ENCODE measurements at regions not wholly inside any gene's neighbourhood (a gene's known extent, or its start where the extent isn't known, plus 50 kb on each side); places are given as distances from the start of the nearest gene placed in this dataset.
A peak's percentile ranks its signal among the peaks of the same experiment; 100 is the strongest.

- Histone ChIP-seq H4K20me1 (replicated peaks; ENCODE audit: control insufficient read depth, extremely low read depth, insufficient read depth, low read length) (no peaks in the 10 kb centered on the region), H3K36me3 (ENCODE audit: control insufficient read depth in 2 of 2, extremely low read depth in 1 of 2, insufficient read depth in 2 of 2, low read length in 2 of 2) (no peaks in the 10 kb centered on the region), H3K4me1 (ENCODE audit: control insufficient read depth, extremely low read depth, insufficient read depth, low read length) (no peaks in the 10 kb centered on the region), H2AFZ (ENCODE audit: low read depth, low read length) (no peak overlapping the region), H3K27ac (ENCODE audit: insufficient read depth, low read depth, low read length) (no peak overlapping the region), H3K9ac (replicated peaks; ENCODE audit: extremely low read depth, insufficient read depth, low read length) (no peak overlapping the region), H3K4me3 (replicated peaks in 1 of 3; ENCODE audit: insufficient read depth in 1 of 3, low read depth in 1 of 3, low read length in 3 of 3) (no peak overlapping the region), H3K4me2 (ENCODE audit: insufficient read depth, low read length) (no peak overlapping the region), H3K79me2 (ENCODE audit: control insufficient read depth, insufficient read depth, low read length) (no peaks in the 10 kb centered on the region), H3K9me1 (replicated peaks; ENCODE audit: control insufficient read depth, extremely low read depth, insufficient read depth, low read length) (no peaks in the 10 kb centered on the region), H3K27me3 (ENCODE audit: control insufficient read depth in 2 of 2, insufficient read depth in 2 of 2, low read length in 2 of 2) (no peaks in the 10 kb centered on the region), H3K9me3 (replicated peaks; ENCODE audit: control insufficient read depth, insufficient read depth, low read length) (no peaks in the 10 kb centered on the region)
- intact Hi-C loops (cut with micrococcal nuclease), result no loop called here
- FAIRE-seq (peak; percentile 63), DNase-seq (ENCODE audit: low read depth, low spot score) (no peak)
- no TSS peak for BruUV-seq (replicated peaks)
- dilution Hi-C loops (cut with MboI; ENCODE audit: extremely low pct_ligation_motif_present, low sequenced_read_pairs), result no loop called here
- POLR2A ChIA-PET, result no interaction called here
- TF ChIP-seq FOS (IDR thresholded peaks at IDR 0.05; ENCODE audit: borderline replicate concordance, insufficient read depth, low read length), result no peak
- no peak for TF ChIP-seq MAX (IDR thresholded peaks at IDR 0.05; ENCODE audit: insufficient read depth, insufficient read length)
- no peak for TF ChIP-seq POLR2A (IDR thresholded peaks at IDR 0.05; ENCODE audit: low read depth, low read length)
- TF ChIP-seq MYC (IDR thresholded peaks at IDR 0.05; ENCODE audit: low read depth, low read length), result no peak
- TF ChIP-seq JUN (IDR thresholded peaks at IDR 0.05; ENCODE audit: borderline replicate concordance, insufficient read depth, insufficient read length, low read depth), result no peak
- CTCF ChIA-PET, result no interaction called here
Observed at GRCh38 chr2:55811048-55811447, 112.5 kb downstream of the EFEMP1 start.

- Histone ChIP-seq H3K27me3 (ENCODE audit: control insufficient read depth in 2 of 2, insufficient read depth in 2 of 2, low read length in 2 of 2) (no peaks in the 10 kb centered on the region), H3K79me2 (ENCODE audit: control insufficient read depth, insufficient read depth, low read length) (no peaks in the 10 kb centered on the region), H3K4me2 (ENCODE audit: insufficient read depth, low read length) (no peak overlapping the region), H3K4me1 (ENCODE audit: control insufficient read depth, extremely low read depth, insufficient read depth, low read length) (no peaks in the 10 kb centered on the region), H3K9me1 (replicated peaks; ENCODE audit: control insufficient read depth, extremely low read depth, insufficient read depth, low read length) (no peaks in the 10 kb centered on the region), H3K27ac (ENCODE audit: insufficient read depth, low read depth, low read length) (no peak overlapping the region), H3K9ac (replicated peaks; ENCODE audit: extremely low read depth, insufficient read depth, low read length) (no peak overlapping the region), H3K36me3 (ENCODE audit: control insufficient read depth in 2 of 2, extremely low read depth in 1 of 2, insufficient read depth in 2 of 2, low read length in 2 of 2) (no peaks in the 10 kb centered on the region), H3K4me3 (replicated peaks in 1 of 3; ENCODE audit: insufficient read depth in 1 of 3, low read depth in 1 of 3, low read length in 3 of 3) (no peak overlapping the region), H2AFZ (ENCODE audit: low read depth, low read length) (no peak overlapping the region), H4K20me1 (replicated peaks; ENCODE audit: control insufficient read depth, extremely low read depth, insufficient read depth, low read length) (no peaks in the 10 kb centered on the region), H3K9me3 (replicated peaks; ENCODE audit: control insufficient read depth, insufficient read depth, low read length) (no peaks in the 10 kb centered on the region)
- ChIA-PET POLR2A (no interaction called here), CTCF (no interaction called here)
- no peak for TF ChIP-seq CTCF (IDR thresholded peaks at IDR 0.05; ENCODE audit: extremely low read depth in 1 of 2, insufficient read depth in 1 of 2, low read depth in 1 of 2, low read length in 2 of 2)
- FAIRE-seq (no peak), DNase-seq (ENCODE audit: low read depth, low spot score) (peak; percentile 40)
- dilution Hi-C loops (cut with MboI; ENCODE audit: extremely low pct_ligation_motif_present, low sequenced_read_pairs) (no loop called here), intact Hi-C loops (cut with micrococcal nuclease) (no loop called here)
- BruUV-seq (replicated peaks), result no TSS peak
Observed at GRCh38 chr2:55810622-55811020, 113.0 kb downstream of the EFEMP1 start.
